Karpas-422 (cell line): ENCODE measurements at regions not wholly inside any gene's neighbourhood (a gene's known extent, or its start where the extent isn't known, plus 50 kb on each side); places are given as distances from the start of the nearest gene placed in this dataset.

Experiments
- DNase-seq: peaks from one replicate; pipeline ENCODE4 v3.0.0-alpha.2; 2015
- H2AFZ ChIP-seq: fragments of 200-600 bp; sonication (generic); 2 replicates; pipeline ENCODE4 v1.6.1; 2014; ENCODE audit warnings: antibody characterized with exemption, low read length, mixed read lengths
- H3K27ac ChIP-seq: fragments of 200-600 bp; sonication (generic); 2 replicates; pipeline ENCODE4 v1.5.1; 2014; ENCODE audit warnings: mild to moderate bottlenecking, low read length, moderate library complexity
- H3K27me3 ChIP-seq: fragments of 200-600 bp; sonication (generic); 2 replicates; pipeline ENCODE4 v1.6.1; 2014; ENCODE audit warnings: low read length, mixed read lengths
- H3K36me3 ChIP-seq: fragments of 200-600 bp; sonication (generic); 2 replicates; pipeline ENCODE4 v1.6.1; 2014; ENCODE audit warnings: low read length, mixed read lengths; ENCODE audit not compliant: insufficient read depth
- H3K4me1 ChIP-seq: fragments of 200-600 bp; sonication (generic); 2 replicates; pipeline ENCODE4 v1.6.1; 2014; ENCODE audit warnings: mild to moderate bottlenecking, low read length, mixed read lengths
- H3K4me2 ChIP-seq: fragments of 200-600 bp; sonication (generic); 2 replicates; pipeline ENCODE4 v1.6.1; 2014; ENCODE audit warnings: low read length, low read depth, mild to moderate bottlenecking; ENCODE audit not compliant: poor library complexity, severe bottlenecking
- H3K4me3 ChIP-seq: fragments of 200-600 bp; sonication (generic); 2 replicates; pipeline ENCODE4 v1.5.1; 2014; ENCODE audit warnings: mild to moderate bottlenecking, antibody characterized with exemption, low read length, mixed read lengths
- H3K79me2 ChIP-seq: fragments of 200-600 bp; sonication (generic); 2 replicates; pipeline ENCODE4 v1.6.1; 2014; ENCODE audit warnings: mild to moderate bottlenecking, low read length, mixed read lengths
- H3K9ac ChIP-seq: fragments of 200-600 bp; sonication (generic); 2 replicates; pipeline ENCODE4 v1.6.0; 2014; ENCODE audit warnings: low read length
- H3K9me2 ChIP-seq: fragments of 200-600 bp; sonication (generic), shearing (Covaris generic); replicated peaks from 2 replicates; pipeline ENCODE4 v1.6.0; 2014; ENCODE audit warnings: mild to moderate bottlenecking, low read length, moderate library complexity; ENCODE audit not compliant: insufficient read depth
- H3K9me3 ChIP-seq: fragments of 300-700, 200-600 bp; sonication (generic); 2 replicates; pipeline ENCODE4 v1.6.1; 2014; ENCODE audit warnings: low read length, mixed read lengths
- H4K20me1 ChIP-seq: fragments of 200-600 bp; sonication (generic); 2 replicates; pipeline ENCODE4 v1.6.1; 2014; ENCODE audit warnings: mild to moderate bottlenecking, antibody characterized with exemption, low read length, low read depth; ENCODE audit not compliant: insufficient read depth

DNA sequence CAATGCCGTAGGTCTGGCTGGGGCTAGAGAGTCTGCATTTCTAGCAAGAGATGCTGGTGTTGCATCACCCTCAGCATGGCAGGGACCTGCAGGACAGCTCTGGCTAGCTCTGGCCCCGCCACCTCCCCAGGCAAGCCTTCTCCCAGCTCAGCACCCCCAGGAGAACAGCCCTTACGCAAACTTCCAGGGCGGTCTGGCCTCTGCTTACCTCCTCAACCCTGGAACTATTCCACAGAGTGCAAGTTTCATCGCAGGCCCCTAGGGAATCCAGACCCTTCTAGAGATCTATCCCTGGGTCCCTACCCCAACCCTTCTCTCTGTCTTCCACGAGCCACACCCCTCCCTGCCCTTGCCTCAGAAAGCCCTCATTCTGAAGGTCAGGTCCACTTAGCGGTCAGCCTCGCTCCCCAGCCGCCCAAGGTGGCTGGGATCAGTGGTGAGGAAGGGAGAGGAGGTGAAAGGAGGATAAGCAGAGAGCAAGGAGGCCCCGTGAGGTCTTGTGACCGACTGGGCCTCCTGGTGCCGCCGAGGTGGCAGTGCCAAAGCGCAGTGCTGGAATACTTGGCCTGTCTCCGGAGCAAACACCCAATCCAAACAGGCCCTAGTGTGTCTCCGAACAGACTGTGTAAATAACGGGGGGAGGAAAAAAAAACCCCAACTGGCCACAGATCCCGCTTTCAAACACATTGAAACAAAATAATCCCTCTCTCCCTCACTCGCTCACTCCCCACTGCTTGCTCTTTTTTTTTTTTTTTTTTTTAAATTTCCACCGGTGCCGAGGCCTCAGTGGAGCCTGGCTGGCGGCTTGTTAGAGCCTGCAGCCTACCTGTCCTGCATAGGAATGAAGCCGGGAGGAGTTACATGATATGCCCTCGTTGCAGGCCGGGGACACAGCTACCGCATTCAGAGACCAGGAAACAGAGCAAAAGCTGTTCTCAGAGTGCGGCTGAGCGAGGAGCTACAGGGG, 380.9 kb downstream of the SOX9 start:
- H3K9ac ChIP-seq, result no peak overlapping the region
- H4K20me1 ChIP-seq, result no peaks in the 10 kb centered on the region
- H3K4me1 ChIP-seq, result peaks cover 4% of the 10 kb centered on the region; the same call in 1 of the 2 replicates
- no peak for DNase-seq
- H3K36me3 ChIP-seq, result no peaks in the 10 kb centered on the region
- no peaks in the 10 kb centered on the region for H3K79me2 ChIP-seq
- H2AFZ ChIP-seq, result no peak overlapping the region
- no peaks in the 10 kb centered on the region for H3K27me3 ChIP-seq
- H3K4me2 ChIP-seq, result no peak overlapping the region
- H3K9me3 ChIP-seq, result 0 out of 2 replicates have a peak, but pooled peaks cover 2% of the 10 kb centered on the region
- no peak overlapping the region for H3K27ac ChIP-seq
- no peak overlapping the region for H3K4me3 ChIP-seq
- no peaks in the 10 kb centered on the region for H3K9me2 ChIP-seq

DNA sequence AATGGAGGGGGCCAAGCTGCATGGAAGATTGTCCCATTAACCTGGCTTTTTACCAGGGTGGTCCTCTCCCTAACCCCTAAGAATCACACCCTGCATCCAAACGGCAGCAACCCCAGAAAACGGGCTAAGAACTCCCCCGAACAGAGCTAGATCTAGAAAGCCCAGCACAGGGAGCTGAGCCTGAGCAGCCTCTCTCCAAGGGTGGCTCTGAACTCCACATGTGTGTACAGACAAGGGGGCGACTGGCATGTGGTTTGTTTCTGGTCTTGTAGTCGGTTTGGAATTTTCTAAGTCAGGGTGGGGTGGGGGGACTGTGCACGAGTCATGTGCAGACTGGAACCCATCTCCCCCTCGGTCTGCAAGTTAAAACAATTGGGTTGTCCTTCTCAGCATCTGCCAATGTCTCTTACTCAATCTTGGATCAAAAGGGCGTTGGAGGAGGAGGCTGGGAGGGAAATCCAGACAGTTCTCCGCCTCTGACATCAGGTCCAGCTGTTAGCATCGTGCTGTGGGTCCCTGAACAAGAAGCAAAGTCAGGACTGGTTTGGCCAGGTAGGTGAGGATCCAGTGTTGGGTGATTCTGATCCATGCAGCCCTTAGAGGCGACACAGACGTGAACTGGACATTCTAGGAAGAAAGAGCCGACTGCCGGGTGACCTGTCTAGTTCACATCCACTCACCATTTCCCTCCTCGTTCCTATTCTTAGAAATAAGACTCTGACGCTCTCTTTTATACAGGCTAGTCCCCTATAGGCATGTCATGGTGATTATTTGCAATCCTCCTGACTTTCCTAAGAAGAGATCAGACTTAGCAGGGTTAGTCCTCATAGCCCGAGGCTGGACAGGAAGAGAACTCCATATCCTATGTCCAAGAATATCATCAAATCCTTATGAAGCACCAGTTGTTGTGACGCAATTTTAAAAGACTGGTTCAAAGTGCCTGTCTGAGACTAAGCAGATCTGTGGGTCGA, 381.8 kb downstream of the SOX9 start:
- peaks cover 12% of the 10 kb centered on the region for H3K4me1 ChIP-seq
- no peaks in the 10 kb centered on the region for H4K20me1 ChIP-seq
- DNase-seq, result no peak
- H3K4me3 ChIP-seq, result no peak overlapping the region
- H2AFZ ChIP-seq, result no peak overlapping the region
- H3K4me2 ChIP-seq, result no peak overlapping the region
- 0 out of 2 replicates have a peak, but pooled peaks cover 2% of the 10 kb centered on the region for H3K9me3 ChIP-seq
- H3K27ac ChIP-seq, result no peak overlapping the region
- H3K27me3 ChIP-seq, result no peaks in the 10 kb centered on the region
- no peak overlapping the region for H3K9ac ChIP-seq
- no peaks in the 10 kb centered on the region for H3K79me2 ChIP-seq
- no peaks in the 10 kb centered on the region for H3K9me2 ChIP-seq
- H3K36me3 ChIP-seq, result no peaks in the 10 kb centered on the region

DNA sequence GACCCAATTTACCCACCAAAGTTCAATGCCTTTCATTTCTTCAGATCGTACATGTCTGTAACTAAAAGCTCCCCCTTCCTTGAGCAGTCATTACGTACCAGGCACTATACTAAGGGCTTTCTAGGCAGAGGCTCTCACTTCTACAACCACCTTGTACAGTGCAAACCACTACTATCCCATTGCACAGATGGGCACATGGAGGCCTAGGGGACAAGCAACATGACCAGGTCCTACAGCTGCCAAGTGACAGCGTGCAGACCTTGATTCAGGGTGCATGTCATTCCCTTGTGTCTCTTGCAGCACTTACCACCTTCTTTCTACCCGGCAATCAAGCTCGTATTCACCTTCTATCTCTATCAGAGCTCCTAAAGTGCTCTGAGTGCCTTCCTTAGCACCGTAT, 382.7 kb downstream of the SOX9 start:
- Histone ChIP-seq H3K9me2 (no peaks in the 10 kb centered on the region), H4K20me1 (no peaks in the 10 kb centered on the region), H3K79me2 (no peaks in the 10 kb centered on the region), H3K4me2 (no peak overlapping the region), H3K9me3 (0 out of 2 replicates have a peak, but pooled peaks cover 2% of the 10 kb centered on the region), H3K9ac (no peak overlapping the region), H3K4me3 (no peak overlapping the region), H3K27me3 (no peaks in the 10 kb centered on the region), H3K27ac (no peak overlapping the region), H3K36me3 (no peaks in the 10 kb centered on the region), H2AFZ (no peak overlapping the region), H3K4me1 (peaks cover 19% of the 10 kb centered on the region)
- no peak for DNase-seq

DNA sequence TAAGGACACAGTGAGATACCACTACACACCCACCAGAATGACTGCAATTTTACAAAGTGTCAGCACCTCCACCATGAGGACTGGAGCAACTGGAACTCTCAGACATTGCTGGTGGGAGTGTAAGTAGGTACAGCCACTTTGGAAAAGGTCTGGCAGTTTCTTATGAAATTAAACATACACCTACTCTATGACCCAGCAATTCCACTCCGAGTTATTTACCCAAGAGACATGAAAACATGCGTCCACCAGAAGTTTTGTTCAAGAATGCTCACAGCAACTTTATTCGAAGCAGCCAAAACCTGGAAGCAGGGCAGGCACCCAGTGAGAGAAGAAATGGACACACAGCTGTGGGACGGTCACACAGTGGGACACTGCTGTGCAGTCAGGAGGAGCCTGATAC, 384.0 kb downstream of the SOX9 start:
- Histone ChIP-seq H3K36me3 (no peaks in the 10 kb centered on the region), H3K9me3 (0 out of 2 replicates have a peak, but pooled peaks cover 2% of the 10 kb centered on the region), H3K4me3 (no peak overlapping the region), H3K27me3 (no peaks in the 10 kb centered on the region), H3K9ac (no peak overlapping the region), H3K4me2 (no peak overlapping the region), H3K4me1 (peaks cover 29% of the 10 kb centered on the region), H4K20me1 (no peaks in the 10 kb centered on the region), H3K9me2 (no peaks in the 10 kb centered on the region), H3K27ac (no peak overlapping the region), H2AFZ (no peak overlapping the region), H3K79me2 (no peaks in the 10 kb centered on the region)
- no peak for DNase-seq

DNA sequence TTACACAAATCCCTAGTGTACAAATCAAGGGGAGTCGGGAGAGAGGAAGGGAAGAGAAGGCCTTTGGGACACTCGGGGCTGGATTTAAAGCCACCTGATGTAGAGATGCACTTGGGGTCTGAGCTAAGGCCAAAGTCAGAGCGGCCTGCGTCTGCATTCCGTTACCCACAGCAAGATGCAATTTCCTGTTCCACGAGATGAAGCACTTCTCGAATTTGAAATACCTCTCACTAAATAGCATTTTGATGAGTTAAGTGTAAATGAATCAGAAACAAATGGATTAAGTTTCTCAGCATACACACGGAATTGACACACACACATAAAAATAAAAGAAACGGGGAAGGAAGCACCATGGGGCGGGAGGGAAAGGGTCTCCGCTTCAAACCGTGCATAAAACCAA, 386.0 kb downstream of the SOX9 start:
- no peak for DNase-seq
- Histone ChIP-seq H3K9me2 (no peaks in the 10 kb centered on the region), H3K9me3 (0 out of 2 replicates have a peak, but pooled peaks cover 2% of the 10 kb centered on the region), H3K4me3 (no peak overlapping the region), H3K79me2 (no peaks in the 10 kb centered on the region), H2AFZ (no peak overlapping the region), H3K4me1 (peaks cover 49% of the 10 kb centered on the region), H4K20me1 (no peaks in the 10 kb centered on the region), H3K4me2 (no peak overlapping the region), H3K36me3 (no peaks in the 10 kb centered on the region), H3K9ac (no peak overlapping the region), H3K27me3 (no peaks in the 10 kb centered on the region), H3K27ac (no peak overlapping the region)

DNA sequence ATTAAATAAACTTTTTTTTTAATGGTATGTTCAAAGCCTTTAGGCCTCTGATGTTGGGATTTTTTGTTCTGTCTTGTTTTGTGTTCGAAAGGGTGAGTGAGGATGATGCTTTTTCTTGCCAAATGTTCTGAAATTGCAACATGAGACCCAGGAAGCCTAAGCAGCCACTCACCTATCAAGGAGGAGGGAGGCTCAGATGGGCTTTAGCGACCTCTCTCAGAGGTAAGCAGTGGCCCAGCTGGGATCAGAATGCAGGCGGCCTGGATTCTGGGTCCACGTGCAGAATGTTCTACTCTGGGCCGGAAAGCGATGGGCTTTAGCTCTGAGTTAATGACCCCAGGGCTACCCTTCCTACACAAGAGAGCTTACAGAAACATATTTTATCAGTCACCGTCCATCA, 386.6 kb downstream of the SOX9 start:
- DNase-seq, result no peak
- 0 out of 2 replicates have a peak, but pooled peaks cover 2% of the 10 kb centered on the region for H3K9me3 ChIP-seq
- no peaks in the 10 kb centered on the region for H3K27me3 ChIP-seq
- no peak overlapping the region for H3K9ac ChIP-seq
- H3K36me3 ChIP-seq, result no peaks in the 10 kb centered on the region
- no peaks in the 10 kb centered on the region for H3K79me2 ChIP-seq
- H4K20me1 ChIP-seq, result no peaks in the 10 kb centered on the region
- no peaks in the 10 kb centered on the region for H3K9me2 ChIP-seq
- H3K4me2 ChIP-seq, result no peak overlapping the region
- no peak overlapping the region for H2AFZ ChIP-seq
- peaks cover 55% of the 10 kb centered on the region for H3K4me1 ChIP-seq
- H3K4me3 ChIP-seq, result no peak overlapping the region
- no peak overlapping the region; the same call in 1 of the 2 replicates for H3K27ac ChIP-seq

DNA sequence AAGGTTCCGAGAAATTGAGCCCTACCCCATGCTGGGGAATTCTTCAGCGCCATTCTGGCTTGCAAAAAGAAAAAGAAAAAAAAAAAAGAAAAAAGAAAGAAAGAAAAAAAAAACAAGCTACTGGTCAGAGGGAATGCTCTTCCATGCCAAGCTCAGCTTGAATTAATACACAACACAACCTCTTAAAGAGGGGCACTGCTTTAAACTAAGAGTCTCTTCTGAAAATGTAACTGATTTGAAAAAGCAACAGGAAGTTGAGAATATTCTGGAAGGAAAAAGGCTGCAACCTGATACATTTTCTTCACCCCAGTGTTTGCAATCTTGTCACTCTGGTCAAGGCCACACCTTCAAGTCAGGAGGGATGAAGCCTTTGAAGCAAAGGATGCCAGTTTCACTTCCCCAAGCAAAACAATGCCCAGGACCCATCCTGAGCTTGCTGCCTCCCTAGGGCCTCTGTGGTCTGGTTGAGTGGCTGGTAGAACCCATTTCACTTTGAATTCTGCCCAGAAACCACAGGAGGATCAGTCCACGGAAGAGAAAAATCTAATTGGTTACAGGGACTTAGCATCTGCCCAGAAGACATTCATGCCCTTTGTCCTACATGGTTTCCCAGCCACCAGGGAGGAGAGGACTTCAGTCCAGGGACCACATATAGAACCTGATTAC, 389.7 kb downstream of the SOX9 start:
- Histone ChIP-seq H3K27ac (peak overlapping the region; percentile 90), H3K27me3 (no peaks in the 10 kb centered on the region), H3K79me2 (no peaks in the 10 kb centered on the region), H2AFZ (no peak overlapping the region), H3K4me1 (peaks cover 85% of the 10 kb centered on the region), H3K36me3 (no peaks in the 10 kb centered on the region), H3K9me2 (no peaks in the 10 kb centered on the region), H3K9ac (peak overlapping the region; percentile 67), H3K4me2 (peak overlapping the region; percentile 77), H4K20me1 (no peaks in the 10 kb centered on the region), H3K4me3 (peak overlapping the region; percentile 13; the same call in 1 of the 2 replicates), H3K9me3 (no peaks in the 10 kb centered on the region)
- peak; percentile 94 for DNase-seq
